PFSK-1 (cell line): ENCODE measurements at regions not wholly inside any gene's neighbourhood (a gene's known extent, or its start where the extent isn't known, plus 50 kb on each side); places are given as distances from the start of the nearest gene placed in this dataset.

ENCODE experiments used
- FOXP2 ChIP-seq: optimal IDR thresholded peaks from 2 replicates; pipeline ENCODE3; 2011; ENCODE audit warnings: borderline replicate concordance, control low read depth, inconsistent platforms; ENCODE audit not compliant: insufficient read depth; ENCODE audit errors: extremely low read length, extremely low read depth
- POLR2AphosphoS5 ChIP-seq: IDR thresholded peaks from 2 replicates; pipeline ENCODE4 v1.6.1; 2012; ENCODE audit warnings: low read depth, mild to moderate bottlenecking, control low read depth, low read length, moderate library complexity
- SIN3A ChIP-seq: IDR thresholded peaks from 2 replicates; pipeline ENCODE4 v1.6.1; 2012; ENCODE audit warnings: mild to moderate bottlenecking, low read length, moderate library complexity, borderline replicate concordance; ENCODE audit not compliant: insufficient read depth
- TAF1 ChIP-seq: IDR thresholded peaks from 2 replicates; pipeline ENCODE4 v1.6.1; 2012; ENCODE audit warnings: low read length, control low read depth, borderline replicate concordance; ENCODE audit not compliant: insufficient read depth
- TF ChIP-seq, protein P1 (sequence below), 2 experiments: IDR thresholded peaks; 2 replicates each; pipeline versions ENCODE4 v1.6.1 to v1.8.0; 2011 to 2012; ENCODE audit warnings: low read depth in 2 of 2, low read length in 2 of 2, control low read depth in 1 of 2, inconsistent platforms in 1 of 2, mild to moderate bottlenecking in 1 of 2, moderate library complexity in 1 of 2; ENCODE audit not compliant: insufficient read depth in 1 of 2

DNA sequence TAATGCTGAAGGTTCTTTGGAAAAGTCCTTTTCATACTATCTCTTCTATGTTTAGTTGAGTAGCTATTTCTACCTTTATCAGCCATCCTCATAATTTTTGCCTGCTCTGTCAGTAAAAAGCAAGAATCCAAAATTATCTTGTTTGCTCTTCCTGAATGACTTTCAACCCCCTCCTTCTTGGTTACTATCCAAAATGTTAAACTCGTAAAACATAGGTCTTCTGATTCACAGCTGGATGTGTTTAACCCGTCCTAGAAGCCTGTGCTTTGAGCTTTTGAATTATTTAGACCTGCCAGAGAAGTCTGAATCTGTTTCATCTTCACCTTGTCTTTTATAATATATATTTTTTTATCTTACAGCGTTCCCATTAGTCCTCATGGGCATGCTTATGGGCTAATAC, 136.4 kb upstream of the MDFIC start:
- TF ChIP-seq POLR2AphosphoS5 (no peak), TAF1 (no peak), FOXP2 (no peak), SIN3A (no peak)
- TF ChIP-seq, protein P1, sequence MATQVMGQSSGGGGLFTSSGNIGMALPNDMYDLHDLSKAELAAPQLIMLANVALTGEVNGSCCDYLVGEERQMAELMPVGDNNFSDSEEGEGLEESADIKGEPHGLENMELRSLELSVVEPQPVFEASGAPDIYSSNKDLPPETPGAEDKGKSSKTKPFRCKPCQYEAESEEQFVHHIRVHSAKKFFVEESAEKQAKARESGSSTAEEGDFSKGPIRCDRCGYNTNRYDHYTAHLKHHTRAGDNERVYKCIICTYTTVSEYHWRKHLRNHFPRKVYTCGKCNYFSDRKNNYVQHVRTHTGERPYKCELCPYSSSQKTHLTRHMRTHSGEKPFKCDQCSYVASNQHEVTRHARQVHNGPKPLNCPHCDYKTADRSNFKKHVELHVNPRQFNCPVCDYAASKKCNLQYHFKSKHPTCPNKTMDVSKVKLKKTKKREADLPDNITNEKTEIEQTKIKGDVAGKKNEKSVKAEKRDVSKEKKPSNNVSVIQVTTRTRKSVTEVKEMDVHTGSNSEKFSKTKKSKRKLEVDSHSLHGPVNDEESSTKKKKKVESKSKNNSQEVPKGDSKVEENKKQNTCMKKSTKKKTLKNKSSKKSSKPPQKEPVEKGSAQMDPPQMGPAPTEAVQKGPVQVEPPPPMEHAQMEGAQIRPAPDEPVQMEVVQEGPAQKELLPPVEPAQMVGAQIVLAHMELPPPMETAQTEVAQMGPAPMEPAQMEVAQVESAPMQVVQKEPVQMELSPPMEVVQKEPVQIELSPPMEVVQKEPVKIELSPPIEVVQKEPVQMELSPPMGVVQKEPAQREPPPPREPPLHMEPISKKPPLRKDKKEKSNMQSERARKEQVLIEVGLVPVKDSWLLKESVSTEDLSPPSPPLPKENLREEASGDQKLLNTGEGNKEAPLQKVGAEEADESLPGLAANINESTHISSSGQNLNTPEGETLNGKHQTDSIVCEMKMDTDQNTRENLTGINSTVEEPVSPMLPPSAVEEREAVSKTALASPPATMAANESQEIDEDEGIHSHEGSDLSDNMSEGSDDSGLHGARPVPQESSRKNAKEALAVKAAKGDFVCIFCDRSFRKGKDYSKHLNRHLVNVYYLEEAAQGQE (IDR thresholded peaks at IDR 0.05; ENCODE audit: insufficient read depth in 1 of 2, low read depth in 2 of 2, low read length in 2 of 2), result no peak
